ENCODE measurements at regions not wholly inside any gene's neighbourhood (a gene's known extent, or its start where the extent isn't known, plus 50 kb on each side); places are given as distances from the start of the nearest gene placed in this dataset.

DNA sequence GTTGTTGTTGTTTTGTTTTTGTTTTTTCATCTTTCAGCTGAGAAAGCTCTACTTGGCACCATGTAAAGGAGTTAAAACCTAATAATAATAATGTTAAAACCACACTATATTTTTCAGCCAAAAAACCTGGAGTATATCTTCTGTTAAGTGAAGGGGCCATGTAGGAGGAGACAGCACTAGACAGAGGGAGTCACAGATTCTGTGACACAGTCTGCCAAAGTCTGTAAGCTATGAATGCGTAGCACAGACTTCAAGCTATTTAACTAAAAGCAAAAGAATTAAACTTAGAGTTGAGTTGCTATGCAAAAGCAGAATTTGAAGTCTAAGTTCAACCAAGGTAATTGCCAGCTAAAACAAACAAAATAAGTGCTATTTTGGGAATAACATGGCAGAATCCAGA, 296.0 kb upstream of the COL8A1 start:
- DNase-seq: no peak
- no peaks in the 10 kb centered on the region for H3K9me3 ChIP-seq
- H3K36me3 ChIP-seq: no peaks in the 10 kb centered on the region
- intact Hi-C loops (cut with DNase I; ENCODE audit: low total_unique reads): no loop called here
- no peak overlapping the region for H3K4me3 ChIP-seq
- H3K27ac ChIP-seq: no peak overlapping the region
- no peaks in the 10 kb centered on the region for H3K4me1 ChIP-seq
- TF ChIP-seq, protein P1, sequence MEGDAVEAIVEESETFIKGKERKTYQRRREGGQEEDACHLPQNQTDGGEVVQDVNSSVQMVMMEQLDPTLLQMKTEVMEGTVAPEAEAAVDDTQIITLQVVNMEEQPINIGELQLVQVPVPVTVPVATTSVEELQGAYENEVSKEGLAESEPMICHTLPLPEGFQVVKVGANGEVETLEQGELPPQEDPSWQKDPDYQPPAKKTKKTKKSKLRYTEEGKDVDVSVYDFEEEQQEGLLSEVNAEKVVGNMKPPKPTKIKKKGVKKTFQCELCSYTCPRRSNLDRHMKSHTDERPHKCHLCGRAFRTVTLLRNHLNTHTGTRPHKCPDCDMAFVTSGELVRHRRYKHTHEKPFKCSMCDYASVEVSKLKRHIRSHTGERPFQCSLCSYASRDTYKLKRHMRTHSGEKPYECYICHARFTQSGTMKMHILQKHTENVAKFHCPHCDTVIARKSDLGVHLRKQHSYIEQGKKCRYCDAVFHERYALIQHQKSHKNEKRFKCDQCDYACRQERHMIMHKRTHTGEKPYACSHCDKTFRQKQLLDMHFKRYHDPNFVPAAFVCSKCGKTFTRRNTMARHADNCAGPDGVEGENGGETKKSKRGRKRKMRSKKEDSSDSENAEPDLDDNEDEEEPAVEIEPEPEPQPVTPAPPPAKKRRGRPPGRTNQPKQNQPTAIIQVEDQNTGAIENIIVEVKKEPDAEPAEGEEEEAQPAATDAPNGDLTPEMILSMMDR (IDR thresholded peaks at IDR 0.05): no peak
- no peak for TF ChIP-seq POLR2A (IDR thresholded peaks at IDR 0.05)
- H3K27me3 ChIP-seq: no peaks in the 10 kb centered on the region

DNA sequence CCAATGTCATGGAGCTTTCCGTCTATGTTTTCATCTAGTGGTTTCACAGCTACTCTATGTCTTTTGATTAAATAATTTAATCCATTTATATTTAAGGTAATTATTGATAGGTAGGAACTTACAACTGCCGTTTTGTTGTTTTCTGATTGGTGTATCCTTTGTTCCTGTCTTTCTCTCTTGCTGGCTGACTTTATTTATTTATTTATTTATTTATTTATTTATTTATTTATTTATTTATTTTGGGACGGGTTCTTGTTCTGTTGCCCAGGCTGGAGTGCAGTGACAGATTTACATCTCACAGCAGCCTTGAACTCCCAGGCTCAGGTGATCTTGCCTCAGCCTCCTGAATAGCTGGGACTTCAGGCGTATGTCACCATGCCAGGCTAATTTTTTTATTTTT, 299.2 kb upstream of the COL8A1 start:
- H3K27me3 ChIP-seq: no peaks in the 10 kb centered on the region
- no peak for DNase-seq
- intact Hi-C loops (cut with DNase I; ENCODE audit: low total_unique reads): no loop called here
- no peaks in the 10 kb centered on the region for H3K36me3 ChIP-seq
- H3K4me1 ChIP-seq: no peaks in the 10 kb centered on the region
- TF ChIP-seq POLR2A (IDR thresholded peaks at IDR 0.05): no peak
- TF ChIP-seq, protein P1 (IDR thresholded peaks at IDR 0.05): no peak
- no peak overlapping the region for H3K27ac ChIP-seq
- H3K4me3 ChIP-seq: no peak overlapping the region
- H3K9me3 ChIP-seq: no peaks in the 10 kb centered on the region

DNA sequence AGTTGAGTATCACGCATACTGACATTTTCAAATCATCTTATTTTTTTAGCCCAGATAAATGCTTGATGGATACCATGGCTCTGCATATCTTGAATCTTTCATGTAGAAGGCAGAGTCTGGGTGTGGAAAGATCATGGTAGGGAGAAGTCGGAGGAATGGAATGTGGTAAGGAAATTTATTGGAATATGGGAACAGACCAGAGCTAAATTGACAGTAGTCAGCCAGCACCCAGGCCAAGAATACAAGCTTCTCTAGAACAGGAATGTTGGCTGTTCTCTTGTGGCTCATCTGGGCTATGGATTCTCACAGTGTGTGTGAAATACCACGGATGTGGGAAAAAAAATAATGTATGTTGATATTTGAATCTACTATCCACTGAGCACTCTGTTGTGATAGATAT, 305.7 kb upstream of the COL8A1 start:
- no peaks in the 10 kb centered on the region for H3K4me1 ChIP-seq
- no peak for DNase-seq
- TF ChIP-seq POLR2A (IDR thresholded peaks at IDR 0.05): no peak
- TF ChIP-seq, protein P1 (IDR thresholded peaks at IDR 0.05): no peak
- no peak overlapping the region for H3K4me3 ChIP-seq
- intact Hi-C loops (cut with DNase I; ENCODE audit: low total_unique reads): no loop called here
- no peak overlapping the region for H3K27ac ChIP-seq
- no peaks in the 10 kb centered on the region for H3K27me3 ChIP-seq
- H3K36me3 ChIP-seq: no peaks in the 10 kb centered on the region
- no peaks in the 10 kb centered on the region for H3K9me3 ChIP-seq

DNA sequence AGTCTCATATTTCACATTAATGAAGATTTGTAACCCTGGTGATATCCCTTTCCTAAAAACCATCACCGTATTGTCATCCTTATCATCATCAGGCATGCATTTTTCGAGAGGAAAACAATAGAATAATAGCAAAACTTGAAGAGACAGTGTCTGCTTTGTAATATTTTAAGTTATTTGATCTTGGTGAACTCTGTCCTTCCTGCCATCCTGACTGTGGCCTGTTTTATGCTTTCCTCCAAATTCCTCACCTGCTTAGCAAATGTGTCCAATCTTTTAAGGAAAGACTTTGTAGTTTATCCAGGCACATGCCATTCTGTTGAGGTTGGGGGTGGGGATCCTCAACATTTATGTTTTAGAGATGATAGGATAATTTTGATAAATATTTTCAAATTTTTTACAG, 306.1 kb upstream of the COL8A1 start:
- Histone ChIP-seq H3K9me3 (no peaks in the 10 kb centered on the region), H3K27me3 (no peaks in the 10 kb centered on the region), H3K27ac (no peak overlapping the region), H3K36me3 (no peaks in the 10 kb centered on the region), H3K4me3 (no peak overlapping the region), H3K4me1 (no peaks in the 10 kb centered on the region)
- intact Hi-C loops (cut with DNase I; ENCODE audit: low total_unique reads): no loop called here
- TF ChIP-seq, protein P1 (IDR thresholded peaks at IDR 0.05): no peak
- TF ChIP-seq POLR2A (IDR thresholded peaks at IDR 0.05): no peak
- DNase-seq: no peak

DNA sequence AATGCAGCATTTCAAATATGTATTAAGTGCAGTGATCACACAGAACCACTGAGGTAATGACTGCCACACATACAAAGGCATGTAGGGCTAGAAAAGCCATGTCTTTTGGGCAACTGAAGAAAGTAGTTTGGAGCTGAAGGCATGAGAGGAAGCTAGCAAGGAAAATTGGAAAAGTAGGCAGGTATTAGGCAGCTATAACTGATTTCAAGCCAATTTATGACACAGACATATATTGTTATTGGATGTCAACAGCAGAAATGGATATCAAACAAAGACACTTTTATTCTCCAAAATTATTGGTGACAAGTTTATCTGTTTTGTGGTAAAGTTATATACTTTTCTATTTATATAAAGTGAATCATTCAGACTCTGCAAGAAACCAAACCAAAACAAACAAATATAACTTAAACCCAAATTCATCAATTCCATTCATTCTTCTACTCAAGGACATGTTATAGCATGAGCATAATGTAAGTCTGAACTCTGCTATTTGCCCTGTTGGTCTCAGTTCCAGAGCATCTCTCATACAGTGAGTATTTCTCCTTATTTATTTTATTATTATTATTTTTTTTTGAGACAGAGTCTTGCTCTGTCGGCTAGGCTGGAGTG, 307.4 kb upstream of the COL8A1 start:
- H3K27me3 ChIP-seq: no peaks in the 10 kb centered on the region
- H3K4me3 ChIP-seq: no peak overlapping the region
- intact Hi-C loops (cut with DNase I; ENCODE audit: low total_unique reads): no loop called here
- no peak overlapping the region for H3K27ac ChIP-seq
- H3K36me3 ChIP-seq: no peaks in the 10 kb centered on the region
- no peak for TF ChIP-seq POLR2A (IDR thresholded peaks at IDR 0.05)
- TF ChIP-seq, protein P1 (IDR thresholded peaks at IDR 0.05): no peak
- no peak for DNase-seq
- H3K4me1 ChIP-seq: no peaks in the 10 kb centered on the region
- no peaks in the 10 kb centered on the region for H3K9me3 ChIP-seq

Measured in uterus (tissue), 3 donors.